Right atrium auricular region (tissue), 2 donors: ENCODE measurements at regions not wholly inside any gene's neighbourhood (a gene's known extent, or its start where the extent isn't known, plus 50 kb on each side); places are given as distances from the start of the nearest gene placed in this dataset.

ENCODE experiments used
- DNase-seq: peaks from one replicate; pipeline ENCODE4 v3.0.0-alpha.2; 2019; ENCODE audit warnings: low spot score
- H3K27ac ChIP-seq, 2 donors: fragments of 200-600 bp; sonication (generic); 1 replicate in 1 of 2; 2 replicates in 1 of 2; pipeline ENCODE4 v1.5.1; 2016 to 2019
- H3K27me3 ChIP-seq, 2 donors: fragments of 200-600 bp; sonication (generic); one replicate each; pipeline versions ENCODE4 v1.5.1 to v1.6.0; 2017 to 2019
- H3K36me3 ChIP-seq: fragments of 200-600 bp; sonication (generic); one replicate; pipeline ENCODE4 v1.5.1; 2016
- H3K4me1 ChIP-seq, 2 donors: fragments of 200-600 bp; sonication (generic); one replicate each; pipeline versions ENCODE4 v1.5.1 to v1.6.0; 2017 to 2019
- H3K4me3 ChIP-seq, 2 donors: fragments of 200-600 bp; sonication (generic); 1 replicate in 1 of 2; 2 replicates in 1 of 2; pipeline ENCODE4 v1.5.1; 2017 to 2019; ENCODE audit warnings: mild to moderate bottlenecking in 1 of 2, moderate library complexity in 1 of 2
- H3K9me3 ChIP-seq, 2 donors: fragments of 200-600 bp; sonication (generic); one replicate each; pipeline ENCODE4 v1.5.1; 2019
- CTCF ChIP-seq, 2 donors: fragments of 200-600 bp; sonication (generic); IDR thresholded peaks; one replicate each; pipeline ENCODE4 v1.5.1; 2019; ENCODE audit warnings: antibody characterized with exemption in 2 of 2

- Histone ChIP-seq H3K27ac (no peak overlapping the region), H3K4me3 (no peak overlapping the region), H3K9me3 (peaks cover 0 to 22% of the 10 kb centered on the region in 2 donors), H3K36me3 (no peaks in the 10 kb centered on the region), H3K27me3 (no peaks in the 10 kb centered on the region), H3K4me1 (no peaks in the 10 kb centered on the region)
- DNase-seq = no peak
- no peak for TF ChIP-seq CTCF (IDR thresholded peaks at IDR 0.05)
These were observed 105.4 kb upstream of the SPRED1 start for GRCh38 chr15:38147246-38147645.

- TF ChIP-seq CTCF (IDR thresholded peaks at IDR 0.05) = no peak
- no peak overlapping the region for H3K27ac ChIP-seq
- DNase-seq = no peak
- peaks cover 0 to 22% of the 10 kb centered on the region in 2 donors for H3K9me3 ChIP-seq
- no peaks in the 10 kb centered on the region for H3K27me3 ChIP-seq
- no peaks in the 10 kb centered on the region for H3K4me1 ChIP-seq
- H3K4me3 ChIP-seq = no peak overlapping the region
- H3K36me3 ChIP-seq = no peaks in the 10 kb centered on the region
These were observed 104.2 kb upstream of the SPRED1 start for GRCh38 chr15:38148471-38148870.

GRCh38 chr15:38149315-38149714 lies 103.3 kb upstream of the SPRED1 start:
- no peak overlapping the region for H3K4me3 ChIP-seq
- no peak for DNase-seq
- no peaks in the 10 kb centered on the region for H3K4me1 ChIP-seq
- H3K27me3 ChIP-seq = no peaks in the 10 kb centered on the region
- no peak for TF ChIP-seq CTCF (IDR thresholded peaks at IDR 0.05)
- H3K9me3 ChIP-seq = peaks cover 0 to 22% of the 10 kb centered on the region in 2 donors
- no peaks in the 10 kb centered on the region for H3K36me3 ChIP-seq
- H3K27ac ChIP-seq = no peak overlapping the region

DNA sequence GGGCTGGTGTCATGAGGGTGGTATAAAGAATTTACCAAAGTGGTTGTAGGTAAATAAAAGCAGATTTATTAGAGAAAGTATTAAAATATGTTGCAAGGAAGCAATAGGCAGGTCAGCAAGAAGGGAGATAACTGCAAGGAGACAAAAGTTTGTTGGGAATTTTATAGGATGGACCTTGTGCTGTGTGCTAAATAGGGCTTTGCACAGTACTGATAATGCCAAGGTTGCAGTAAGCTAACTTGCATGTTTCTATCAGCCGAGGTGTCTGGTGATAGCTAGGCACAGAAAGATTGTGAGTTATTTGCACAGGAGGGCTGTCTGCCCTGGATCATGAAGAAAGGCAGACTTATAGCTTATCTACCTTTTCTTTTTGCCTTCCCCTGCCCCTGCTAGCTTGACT lies 102.5 kb upstream of the SPRED1 start:
- H3K9me3 ChIP-seq = peaks cover 0 to 22% of the 10 kb centered on the region in 2 donors

GRCh38 chr15:38150794-38151193 lies 101.8 kb upstream of the SPRED1 start:
- Histone ChIP-seq H3K9me3 (peaks cover 0 to 26% of the 10 kb centered on the region in 2 donors), H3K4me1 (no peaks in the 10 kb centered on the region), H3K27ac (no peak overlapping the region), H3K36me3 (no peaks in the 10 kb centered on the region), H3K27me3 (no peaks in the 10 kb centered on the region), H3K4me3 (no peak overlapping the region)
- TF ChIP-seq CTCF (IDR thresholded peaks at IDR 0.05) = no peak
- no peak for DNase-seq

More for the DNA sequence above, 102.5 kb upstream of the SPRED1 start:
- no peak for TF ChIP-seq CTCF (IDR thresholded peaks at IDR 0.05)
- no peak overlapping the region for H3K27ac ChIP-seq
- no peak overlapping the region for H3K4me3 ChIP-seq
- DNase-seq = no peak
- H3K36me3 ChIP-seq = no peaks in the 10 kb centered on the region
- no peaks in the 10 kb centered on the region for H3K27me3 ChIP-seq
- H3K4me1 ChIP-seq = no peaks in the 10 kb centered on the region

DNA sequence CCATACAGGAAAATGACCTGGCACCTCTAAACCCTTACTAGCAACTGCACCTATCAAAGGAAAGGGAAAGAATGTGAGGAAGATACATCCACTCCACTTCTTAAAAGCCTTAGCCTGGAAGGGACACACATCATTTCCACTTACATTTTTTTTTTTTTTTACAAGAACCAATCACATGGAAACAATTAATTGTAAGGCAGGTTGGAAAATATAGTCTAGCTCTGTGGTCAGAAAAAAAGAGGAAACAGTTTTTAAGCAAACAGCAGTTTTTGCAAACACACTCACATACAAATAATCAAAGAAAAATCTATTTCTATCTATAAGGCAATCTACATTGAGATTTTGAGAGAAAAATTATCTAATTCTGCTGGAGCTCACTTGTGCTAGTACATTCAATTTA lies 98.9 kb upstream of the SPRED1 start:
- H3K27me3 ChIP-seq = no peaks in the 10 kb centered on the region
- no peak for DNase-seq
- no peak overlapping the region for H3K4me3 ChIP-seq
- H3K4me1 ChIP-seq = no peaks in the 10 kb centered on the region
- TF ChIP-seq CTCF (IDR thresholded peaks at IDR 0.05) = no peak
- H3K36me3 ChIP-seq = no peaks in the 10 kb centered on the region
- no peak overlapping the region for H3K27ac ChIP-seq
- H3K9me3 ChIP-seq = peaks cover 0 to 40% of the 10 kb centered on the region in 2 donors
